Lower leg skin (tissue), 4 donors: ENCODE measurements at regions not wholly inside any gene's neighbourhood (a gene's known extent, or its start where the extent isn't known, plus 50 kb on each side); places are given as distances from the start of the nearest gene placed in this dataset.

ENCODE experiments used
- DNase-seq, 2 donors: peaks; one replicate each; pipeline ENCODE4 v3.0.0-alpha.2; 2019; ENCODE audit warnings: low spot score in 2 of 2
- H3K4me3 ChIP-seq: fragments of 200-600 bp; sonication (generic); 2 replicates; pipeline ENCODE4 v1.5.1; 2017; ENCODE audit warnings: mild to moderate bottlenecking, low read depth; ENCODE audit not compliant: poor library complexity, severe bottlenecking
- CTCF ChIP-seq, 3 donors: fragments of 450-650 bp; IDR thresholded peaks; one replicate each; pipeline ENCODE4 v1.5.1; 2016; ENCODE audit warnings: antibody characterized with exemption in 3 of 3, mild to moderate bottlenecking in 3 of 3, moderate library complexity in 2 of 3
- POLR2A ChIP-seq, 2 donors: fragments of 450-650 bp; IDR thresholded peaks; one replicate each; pipeline ENCODE4 v1.6.1; 2016 to 2017; ENCODE audit warnings: antibody characterized with exemption in 2 of 2, mild to moderate bottlenecking in 1 of 2, moderate library complexity in 1 of 2
- WGBS, 2 donors: methylation state at CpG; one replicate each; pipeline ENCODE4 v1.1.5; 2018; 5-methylcytosine and 5-hydroxymethylcytosine counted together
- intact Hi-C: fragments of 100-400 bp; cut with DNase I; formaldehyde crosslinking; loops from one replicate; pipeline ENCODE4 v1.15.0; 2023; ENCODE audit warnings: low total_unique reads

GRCh38 chr12:24155042-24155441 is 205.6 kb upstream of the SOX5 start:
- H3K4me3 ChIP-seq: no peak overlapping the region
- DNase-seq: no peak
- intact Hi-C loops: no loop called here
- 78 to 86% methylated on average over 2 of the region's 2 CpGs for WGBS, 2 donors
- TF ChIP-seq CTCF (IDR thresholded peaks at IDR 0.05): no peak
- no peak for TF ChIP-seq POLR2A (IDR thresholded peaks at IDR 0.05)

GRCh38 chr12:24153079-24153478 is 203.6 kb upstream of the SOX5 start:
- H3K4me3 ChIP-seq: no peak overlapping the region
- intact Hi-C loops: no loop called here
- no peak for TF ChIP-seq CTCF (IDR thresholded peaks at IDR 0.05)
- TF ChIP-seq POLR2A (IDR thresholded peaks at IDR 0.05): no peak
- no peak for DNase-seq
- WGBS, 2 donors: 30 to 36% methylated on average over 2 of the region's 2 CpGs

- no peak overlapping the region for H3K4me3 ChIP-seq
- no peak for TF ChIP-seq CTCF (IDR thresholded peaks at IDR 0.05)
- TF ChIP-seq POLR2A (IDR thresholded peaks at IDR 0.05): no peak
- 69 to 77% methylated on average over 3 of the region's 3 CpGs for WGBS, 2 donors
- DNase-seq: no peak
- intact Hi-C loops: no loop called here
Observed at GRCh38 chr12:24152270-24152669, 202.8 kb upstream of the SOX5 start.

- intact Hi-C loops: no loop called here
- H3K4me3 ChIP-seq: no peak overlapping the region
- no peak for DNase-seq
- TF ChIP-seq CTCF (IDR thresholded peaks at IDR 0.05) (no peak), POLR2A (IDR thresholded peaks at IDR 0.05) (no peak)
Observed at GRCh38 chr12:24143928-24144327, 194.5 kb upstream of the SOX5 start.

GRCh38 chr12:24139035-24139434 is 189.6 kb upstream of the SOX5 start:
- 80 to 83% methylated on average over 9 of the region's 9 CpGs for WGBS, 2 donors
- TF ChIP-seq POLR2A (IDR thresholded peaks at IDR 0.05) (no peak), CTCF (IDR thresholded peaks at IDR 0.05) (no peak)
- DNase-seq: no peak
- intact Hi-C loops: no loop called here
- H3K4me3 ChIP-seq: no peak overlapping the region

GRCh38 chr12:24138041-24138440 is 188.6 kb upstream of the SOX5 start:
- DNase-seq: no peak
- H3K4me3 ChIP-seq: no peak overlapping the region
- intact Hi-C loops: no loop called here
- TF ChIP-seq CTCF (IDR thresholded peaks at IDR 0.05): no peak
- no peak for TF ChIP-seq POLR2A (IDR thresholded peaks at IDR 0.05)
- WGBS, 2 donors: 81 to 85% methylated on average over 6 of the region's 6 CpGs
